ENCODE measurements at regions not wholly inside any gene's neighbourhood (a gene's known extent, or its start where the extent isn't known, plus 50 kb on each side); places are given as distances from the start of the nearest gene placed in this dataset.

GRCh38 chr3:177686671-177687070, 489.4 kb upstream of the TBL1XR1 start:
- TF ChIP-seq CTCF (IDR thresholded peaks at IDR 0.05), result no peak
- TF ChIP-seq POLR2A (IDR thresholded peaks at IDR 0.05), result no peak
